Transverse colon (tissue), 4 donors: ENCODE measurements at regions not wholly inside any gene's neighbourhood (a gene's known extent, or its start where the extent isn't known, plus 50 kb on each side); places are given as distances from the start of the nearest gene placed in this dataset.

Experiments used
- EP300 ChIP-seq: sonication (generic); formaldehyde crosslinking; IDR thresholded peaks from one replicate; pipeline ENCODE4 v1.6.1; 2017; ENCODE audit warnings: antibody characterized with exemption, low read depth
- POLR2A ChIP-seq: fragments of 450-650 bp; IDR thresholded peaks from one replicate; pipeline ENCODE4 v1.6.1; 2016; ENCODE audit warnings: antibody characterized with exemption, mild to moderate bottlenecking, moderate library complexity
- POLR2AphosphoS5 ChIP-seq, 3 donors: sonication (generic); formaldehyde crosslinking; IDR thresholded peaks; one replicate each; pipeline ENCODE4 v1.6.1; 2016; ENCODE audit warnings: antibody characterized with exemption in 3 of 3
- TF ChIP-seq, protein P1 (sequence below), 5 experiments: fragments of 200-600 bp in 3 of 5; fragments of 450-650 bp in 2 of 5; sonication (generic) in 3 of 5; IDR thresholded peaks; 1 replicate in 2 of 5; 2 replicates in 3 of 5; pipeline ENCODE4 v1.5.1; 2016 to 2017; ENCODE audit warnings: antibody characterized with exemption in 5 of 5, inconsistent platforms in 3 of 5, mild to moderate bottlenecking in 2 of 5, moderate library complexity in 1 of 5

DNA sequence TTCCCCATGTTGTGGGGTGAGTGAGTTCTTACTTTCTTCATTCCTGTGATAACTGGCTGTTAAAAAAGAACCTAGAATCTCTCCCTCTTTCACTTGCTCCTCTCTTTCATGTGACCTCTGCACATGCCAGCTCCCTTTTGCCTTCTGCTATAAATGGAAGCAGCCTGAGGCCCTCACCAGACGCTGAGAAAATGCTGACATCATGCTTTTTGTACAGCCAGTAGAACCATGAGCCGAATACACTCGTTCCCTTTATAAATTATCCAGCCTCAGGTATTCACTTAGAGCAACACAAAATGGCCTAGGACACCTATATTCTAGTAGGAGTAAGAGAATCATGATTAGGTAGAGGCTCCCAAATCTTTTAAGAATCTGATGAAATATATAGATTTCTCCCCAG, 333.5 kb downstream of the LRIG3 start:
- TF ChIP-seq, protein P1, sequence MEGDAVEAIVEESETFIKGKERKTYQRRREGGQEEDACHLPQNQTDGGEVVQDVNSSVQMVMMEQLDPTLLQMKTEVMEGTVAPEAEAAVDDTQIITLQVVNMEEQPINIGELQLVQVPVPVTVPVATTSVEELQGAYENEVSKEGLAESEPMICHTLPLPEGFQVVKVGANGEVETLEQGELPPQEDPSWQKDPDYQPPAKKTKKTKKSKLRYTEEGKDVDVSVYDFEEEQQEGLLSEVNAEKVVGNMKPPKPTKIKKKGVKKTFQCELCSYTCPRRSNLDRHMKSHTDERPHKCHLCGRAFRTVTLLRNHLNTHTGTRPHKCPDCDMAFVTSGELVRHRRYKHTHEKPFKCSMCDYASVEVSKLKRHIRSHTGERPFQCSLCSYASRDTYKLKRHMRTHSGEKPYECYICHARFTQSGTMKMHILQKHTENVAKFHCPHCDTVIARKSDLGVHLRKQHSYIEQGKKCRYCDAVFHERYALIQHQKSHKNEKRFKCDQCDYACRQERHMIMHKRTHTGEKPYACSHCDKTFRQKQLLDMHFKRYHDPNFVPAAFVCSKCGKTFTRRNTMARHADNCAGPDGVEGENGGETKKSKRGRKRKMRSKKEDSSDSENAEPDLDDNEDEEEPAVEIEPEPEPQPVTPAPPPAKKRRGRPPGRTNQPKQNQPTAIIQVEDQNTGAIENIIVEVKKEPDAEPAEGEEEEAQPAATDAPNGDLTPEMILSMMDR (IDR thresholded peaks at IDR 0.05), result no peak
- TF ChIP-seq EP300 (no peak), POLR2A (no peak), POLR2AphosphoS5 (IDR thresholded peaks at IDR 0.05) (no peak)
